ENCODE measurements at regions not wholly inside any gene's neighbourhood (a gene's known extent, or its start where the extent isn't known, plus 50 kb on each side); places are given as distances from the start of the nearest gene placed in this dataset.

DNA sequence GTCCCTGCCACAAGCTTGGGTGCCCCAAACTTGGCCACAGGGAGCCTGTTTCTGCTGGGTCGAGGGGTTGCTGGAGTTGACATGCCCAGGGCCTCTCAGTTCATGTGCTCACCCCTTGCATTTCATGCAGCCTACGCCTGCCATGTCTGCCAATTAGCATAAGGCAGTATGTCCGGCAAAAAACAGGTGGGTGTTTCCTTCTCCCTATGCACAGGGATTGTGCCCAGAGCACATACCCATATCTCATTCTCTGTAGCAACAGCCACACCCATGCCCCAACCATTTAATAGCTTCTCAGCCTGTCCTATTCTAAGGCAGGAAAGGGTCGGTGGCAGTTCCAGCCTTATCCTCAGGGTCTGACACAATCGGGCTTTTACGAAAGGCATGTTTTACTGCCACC, 340.4 kb upstream of the ASIC2 start:
- DNase-seq (ENCODE audit: low read depth in 1 of 2, low spot score in 1 of 2): no peak

DNA sequence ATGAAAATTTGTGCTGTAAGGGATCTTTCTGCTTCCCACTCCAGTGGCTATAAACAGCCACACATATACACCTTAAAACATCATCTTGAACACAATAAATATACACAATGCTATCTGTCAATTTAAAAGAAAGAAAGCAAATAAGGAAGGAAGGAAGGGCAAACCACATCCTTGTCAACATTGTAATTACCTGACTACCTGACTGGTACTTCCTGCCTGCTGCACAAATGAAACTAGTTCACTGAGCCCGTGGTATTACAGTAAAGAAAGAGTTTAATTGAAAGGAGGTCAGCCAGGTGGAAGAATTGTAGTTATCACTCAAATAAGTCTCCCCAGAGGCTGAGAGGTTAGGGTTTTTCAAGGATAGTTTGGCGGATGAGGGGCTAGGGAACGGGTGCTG, 344.4 kb upstream of the ASIC2 start:
- no peak for DNase-seq (ENCODE audit: low read depth in 1 of 2, low spot score in 1 of 2)

DNA sequence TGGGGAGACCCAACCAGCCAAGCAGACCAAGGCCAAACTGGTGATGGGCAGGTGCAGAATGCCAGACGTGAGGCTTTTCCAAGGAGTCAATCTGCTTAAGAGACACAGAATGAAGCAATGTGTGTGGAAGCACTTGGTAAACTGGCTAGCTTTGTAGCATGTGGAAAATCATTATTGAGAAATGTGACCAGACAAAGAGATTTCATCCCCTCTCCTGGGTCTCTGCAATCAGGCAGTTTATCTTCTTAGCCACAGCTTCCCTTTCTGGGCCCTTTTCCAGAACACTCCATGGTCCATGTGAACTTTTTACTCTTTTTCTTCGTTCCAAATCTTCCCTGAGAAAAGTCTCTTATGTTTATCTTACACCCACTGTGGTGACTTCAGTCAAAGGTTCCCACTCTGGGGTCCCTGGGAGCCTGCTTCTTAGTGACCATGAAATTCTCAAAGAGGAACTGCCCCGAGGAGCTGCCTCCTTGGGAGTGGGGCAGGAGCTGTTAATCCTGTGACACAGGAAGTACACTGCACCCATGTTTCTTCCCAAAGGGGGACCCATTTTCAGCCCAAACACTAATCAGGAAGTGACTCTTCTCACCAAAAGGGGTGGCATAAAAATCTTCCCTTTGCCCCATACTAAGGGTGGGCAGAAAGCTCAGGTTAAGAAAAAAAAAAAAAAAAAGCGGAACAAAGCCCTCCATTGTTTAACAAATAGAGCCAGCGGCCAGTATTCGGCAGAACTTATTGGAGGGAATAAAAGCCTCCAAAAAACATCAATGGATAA, 346.2 kb upstream of the ASIC2 start:
- no peak for DNase-seq (ENCODE audit: low read depth in 1 of 2, low spot score in 1 of 2)

DNA sequence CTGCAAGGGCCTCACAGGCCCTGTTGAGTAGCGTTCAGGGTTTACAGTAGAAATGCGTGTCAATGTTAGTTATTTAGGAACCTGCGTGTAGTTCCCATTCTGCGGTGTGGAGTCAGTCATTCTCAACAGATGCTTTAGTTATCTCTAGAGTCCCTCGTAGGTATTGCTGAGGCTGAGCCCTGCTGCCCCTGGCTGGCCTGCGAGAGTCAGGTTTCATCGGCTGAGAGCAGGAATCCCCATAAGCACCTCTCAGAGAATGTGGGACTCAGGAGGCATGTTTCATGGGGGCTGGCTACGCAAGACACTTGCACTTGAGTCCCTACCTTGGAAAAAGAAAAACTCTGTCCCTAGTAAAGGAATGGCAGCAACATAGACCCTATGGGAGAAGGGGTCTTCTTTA, 347.5 kb upstream of the ASIC2 start:
- DNase-seq (ENCODE audit: low read depth in 1 of 2, low spot score in 1 of 2): no peak

DNA sequence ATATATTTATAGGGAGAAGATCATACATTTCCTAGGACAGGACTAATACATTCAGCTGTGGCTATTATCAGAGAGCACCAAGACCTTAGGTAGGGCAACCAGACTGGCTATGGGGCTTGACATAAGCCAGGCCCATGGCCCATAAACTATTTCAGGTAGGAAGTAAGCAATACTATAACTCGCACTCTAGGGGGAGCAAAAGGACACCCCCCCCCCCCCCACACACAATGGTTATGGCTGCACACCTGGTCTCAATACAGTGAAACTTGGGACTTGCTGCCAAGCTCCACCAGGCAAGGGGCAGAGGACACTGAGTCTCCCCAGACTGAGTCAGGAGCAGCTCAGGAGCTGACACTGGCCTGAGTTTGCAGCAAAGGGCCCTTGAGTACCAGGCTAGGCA, 348.9 kb upstream of the ASIC2 start:
- no peak for DNase-seq (ENCODE audit: low read depth in 1 of 2, low spot score in 1 of 2)

DNA sequence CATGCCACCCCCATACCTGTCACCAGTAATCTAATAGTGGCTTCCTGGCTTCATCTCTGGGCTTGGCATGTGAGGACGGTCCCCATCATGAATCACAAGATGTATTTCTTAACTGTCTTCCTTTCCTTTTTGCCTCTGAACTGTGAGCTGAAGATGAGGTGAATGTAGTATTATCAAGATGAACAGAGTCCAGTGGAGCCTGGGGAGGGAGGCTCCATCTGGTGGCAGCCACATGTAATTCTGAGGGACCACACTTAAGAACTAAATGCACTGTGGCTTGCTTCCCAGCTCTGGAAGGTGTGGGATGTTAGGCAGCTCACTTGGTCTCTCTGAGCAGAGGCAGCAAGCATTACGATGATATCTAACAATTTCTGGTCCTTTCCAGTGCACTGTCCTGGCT, 354.9 kb upstream of the ASIC2 start:
- DNase-seq (ENCODE audit: low read depth in 1 of 2, low spot score in 1 of 2): no peak

DNA sequence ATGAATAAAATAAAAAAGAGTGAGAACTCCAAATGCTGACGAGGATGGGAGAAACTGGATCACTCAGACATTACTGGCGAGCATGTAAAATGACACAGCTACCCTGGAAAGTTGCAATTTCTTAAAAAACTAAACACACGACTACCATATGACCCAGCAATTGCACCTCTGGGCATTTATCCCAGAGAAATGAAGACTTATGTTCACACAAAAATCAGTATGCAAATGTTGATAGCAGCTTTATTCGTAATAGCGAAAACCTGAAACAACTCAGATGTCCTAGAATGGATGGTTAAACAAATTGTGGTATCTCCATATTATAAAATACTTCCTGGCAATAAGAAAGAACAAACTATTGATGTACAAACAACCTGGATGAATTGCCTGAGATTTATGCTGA, 357.2 kb upstream of the ASIC2 start:
- no peak for DNase-seq (ENCODE audit: low read depth in 1 of 2, low spot score in 1 of 2)

DNA sequence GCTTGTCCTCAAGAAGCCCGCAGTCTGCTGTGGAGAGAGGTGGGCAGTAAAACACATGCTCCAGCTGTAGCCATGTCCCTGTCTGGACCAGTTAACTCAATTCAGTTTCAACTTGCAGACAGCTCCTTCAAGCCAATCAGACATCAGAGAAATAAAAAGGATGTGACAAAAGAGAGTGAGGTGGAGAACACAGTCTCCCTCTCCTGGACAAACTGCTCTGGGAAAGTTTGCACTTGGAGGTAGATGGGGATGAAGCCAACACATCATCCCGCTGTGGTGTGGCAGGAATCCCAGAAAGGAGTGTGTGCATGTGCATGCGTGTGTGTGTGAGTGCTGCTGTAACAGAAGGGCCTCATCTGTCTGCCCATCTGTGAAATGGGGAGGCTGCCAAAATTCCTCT, 358.6 kb upstream of the ASIC2 start:
- DNase-seq (ENCODE audit: low read depth in 1 of 2, low spot score in 1 of 2): no peak

DNA sequence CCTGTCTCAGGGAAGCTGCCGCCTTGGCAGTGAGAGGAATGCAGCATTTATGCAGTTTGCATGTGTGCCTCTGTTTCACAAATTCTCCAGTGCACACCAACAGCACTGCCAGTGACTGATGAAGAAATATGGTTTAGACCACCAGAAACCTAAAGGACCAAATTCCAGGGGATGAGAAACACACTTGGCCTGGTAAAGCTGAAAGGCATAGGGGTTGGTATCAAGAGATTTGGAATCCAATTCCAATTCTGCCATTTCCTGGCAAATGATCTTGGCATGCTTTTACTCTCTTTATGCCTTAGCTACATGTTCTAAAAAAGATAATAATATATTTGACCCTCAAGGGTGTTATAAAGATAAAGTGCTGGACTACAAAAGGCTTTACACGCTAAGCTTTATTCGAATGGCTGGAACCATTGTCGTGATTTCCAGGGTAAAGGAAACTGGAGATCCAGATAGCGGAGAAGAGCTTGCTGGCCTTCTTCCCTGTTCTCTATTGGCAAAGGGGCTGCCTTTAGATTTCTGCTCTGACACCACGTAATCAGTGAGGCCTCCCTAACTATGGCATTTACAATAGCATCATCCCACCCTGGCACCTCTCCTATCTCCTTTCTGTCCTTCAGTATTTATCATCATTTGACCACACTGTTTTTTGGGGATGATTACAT, 359.8 kb upstream of the ASIC2 start:
- no peak for DNase-seq (ENCODE audit: low read depth in 1 of 2, low spot score in 1 of 2)

DNA sequence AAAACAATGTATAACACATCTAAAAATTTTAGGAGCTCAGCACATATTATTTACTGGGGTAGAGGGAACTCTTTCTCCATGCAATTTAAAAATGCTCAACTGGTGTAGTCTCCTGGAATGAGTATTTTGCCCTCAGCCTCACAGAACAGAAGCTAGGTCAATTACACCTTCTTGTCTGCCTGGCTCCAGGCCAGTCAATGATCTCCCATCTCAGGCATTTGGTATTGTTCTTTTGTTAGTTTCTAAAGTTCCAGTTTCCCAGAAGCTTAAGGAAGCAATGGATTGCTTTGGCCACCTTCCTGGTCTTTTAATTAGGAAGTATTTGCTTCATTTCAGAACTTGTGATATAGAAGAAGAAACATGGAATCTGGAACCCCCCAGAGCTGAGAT, 360.3 kb upstream of the ASIC2 start:
- no peak for DNase-seq (ENCODE audit: low read depth in 1 of 2, low spot score in 1 of 2)

DNA sequence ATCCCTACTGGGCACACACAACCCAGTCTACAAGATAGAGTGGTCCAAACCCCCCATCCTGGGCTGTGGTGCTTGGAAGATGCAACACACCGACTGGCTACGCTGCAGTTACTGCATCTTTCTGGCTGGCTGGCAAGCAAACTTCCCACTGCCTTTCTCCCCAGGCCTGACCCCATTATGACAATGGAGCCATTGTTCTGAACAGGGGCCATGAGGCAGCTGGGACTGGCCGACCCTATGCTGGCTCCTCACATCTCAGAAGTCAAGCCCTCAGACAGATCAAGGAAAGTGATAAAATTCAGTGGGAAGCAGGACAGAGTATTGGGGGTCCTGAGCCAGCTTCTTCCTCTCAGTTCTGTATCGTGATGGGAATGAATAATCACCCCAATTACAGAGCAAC, 364.1 kb upstream of the ASIC2 start:
- no peak for DNase-seq (ENCODE audit: low read depth in 1 of 2, low spot score in 1 of 2)

DNA sequence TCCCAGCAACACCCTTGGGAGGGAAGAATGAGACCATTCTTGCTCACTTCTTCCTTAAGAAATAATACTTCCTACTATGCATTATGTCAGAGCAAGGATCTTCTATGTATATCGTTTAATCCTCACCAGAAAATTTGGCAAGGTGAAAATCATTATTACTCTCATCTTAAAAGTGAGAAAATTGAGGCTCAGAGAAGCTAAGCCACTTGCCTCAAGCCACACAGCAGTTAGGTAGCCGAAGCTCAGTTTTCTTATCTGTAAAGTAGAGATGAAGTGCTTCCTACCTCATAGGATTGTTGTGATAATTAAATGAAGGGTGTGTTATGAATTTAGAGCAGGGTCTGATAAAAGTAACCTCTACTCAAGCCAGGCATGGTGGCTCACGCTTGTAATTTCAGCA, 368.9 kb upstream of the ASIC2 start:
- DNase-seq (ENCODE audit: low read depth in 1 of 2, low spot score in 1 of 2): no peak

DNA sequence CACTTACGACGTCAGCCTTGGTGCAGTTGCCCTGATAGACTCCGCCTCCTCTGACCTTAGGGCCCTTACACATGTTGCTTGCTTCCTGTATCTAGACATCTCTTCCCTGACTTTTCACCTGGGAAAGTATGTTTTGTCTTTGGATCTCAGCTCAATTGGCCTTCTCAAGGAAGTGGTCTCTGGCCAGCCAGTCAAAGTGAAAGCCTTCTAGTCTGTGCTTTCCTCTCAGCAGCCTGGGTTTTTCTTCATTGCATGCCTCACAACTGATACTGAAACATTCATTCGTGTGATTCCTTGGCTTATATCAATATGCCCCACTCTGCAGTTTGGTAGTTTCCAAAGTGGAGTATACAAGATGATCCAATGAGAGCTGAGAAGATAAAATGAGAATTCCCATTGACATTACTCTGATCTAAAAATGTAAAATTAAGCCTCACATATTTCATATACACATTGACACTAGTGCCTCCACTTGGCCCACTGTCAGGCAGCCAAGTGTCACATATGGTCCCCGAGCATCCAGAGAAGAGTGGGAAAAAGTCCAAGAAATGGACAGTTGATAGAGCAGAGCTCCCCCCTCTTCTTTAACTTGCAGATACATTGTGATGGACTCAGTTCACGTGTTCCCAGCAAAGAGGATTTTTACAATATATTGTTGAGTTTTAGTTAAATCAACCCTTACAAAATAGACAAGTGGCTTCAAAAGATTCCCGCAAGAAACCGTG, 371.2 kb upstream of the ASIC2 start:
- DNase-seq (ENCODE audit: low read depth in 1 of 2, low spot score in 1 of 2): no peak

DNA sequence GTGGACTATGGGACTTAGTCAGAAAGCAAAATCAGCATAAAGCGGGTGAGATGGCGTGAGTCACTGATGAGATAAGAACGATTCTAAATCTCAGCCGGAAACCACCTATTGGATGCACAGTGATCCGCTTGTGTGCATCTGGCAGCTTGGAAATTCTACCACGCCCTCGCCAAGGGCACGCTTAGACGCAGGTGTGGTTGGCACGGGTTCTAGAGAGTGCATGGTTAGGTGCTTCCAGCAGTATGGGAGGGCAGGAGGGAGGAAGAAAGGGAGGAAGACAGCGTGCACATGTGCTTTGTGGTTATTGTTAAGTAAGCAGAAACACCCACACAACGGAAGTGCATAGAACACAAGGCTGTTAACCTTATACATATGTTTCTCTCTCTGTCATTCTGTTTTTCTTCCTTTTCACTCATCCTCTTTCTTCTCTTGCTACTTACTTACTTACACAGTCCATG, 374.0 kb upstream of the ASIC2 start:
- DNase-seq (ENCODE audit: low read depth in 1 of 2, low spot score in 1 of 2): peak; percentile 1 to 8

DNA sequence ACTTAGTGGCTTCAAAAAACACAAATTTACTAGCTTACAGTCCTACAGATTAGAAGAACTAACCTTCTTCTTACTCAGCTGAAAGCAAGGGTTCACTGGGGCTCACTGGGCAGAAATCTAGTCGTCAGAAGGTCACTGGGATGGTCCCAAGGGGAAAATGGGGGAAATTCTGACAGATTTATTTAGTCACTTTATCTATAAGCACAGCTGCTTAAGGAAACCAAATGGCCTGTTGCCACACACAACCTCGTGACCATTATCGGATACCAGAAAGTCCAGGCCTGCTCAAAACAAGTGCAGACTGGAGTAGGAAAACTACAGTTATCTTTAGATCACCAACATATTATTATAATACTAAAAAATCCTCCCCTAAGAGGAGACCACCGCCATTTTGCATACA, 374.6 kb upstream of the ASIC2 start:
- no peak for DNase-seq (ENCODE audit: low read depth in 1 of 2, low spot score in 1 of 2)

DNA sequence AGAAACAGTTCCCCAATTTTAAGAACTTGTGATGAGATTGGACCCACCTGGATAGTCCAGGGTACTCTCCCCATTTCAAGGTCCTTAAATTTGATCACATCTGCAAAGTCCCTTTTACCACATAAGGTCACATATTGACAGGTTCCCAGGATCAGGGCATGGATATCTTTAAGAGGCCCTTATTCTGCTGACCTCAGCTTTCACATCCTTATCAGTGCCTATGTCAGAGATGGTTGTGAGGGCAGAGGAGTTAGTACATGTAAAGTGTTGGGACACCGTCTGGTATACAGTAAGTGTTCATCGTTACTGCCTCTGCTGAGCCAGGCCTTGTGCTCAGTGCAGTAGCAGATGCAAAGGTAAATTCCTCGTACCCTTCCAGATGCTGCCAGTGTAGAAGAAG, 375.4 kb upstream of the ASIC2 start:
- DNase-seq (ENCODE audit: low read depth in 1 of 2, low spot score in 1 of 2): no peak

DNA sequence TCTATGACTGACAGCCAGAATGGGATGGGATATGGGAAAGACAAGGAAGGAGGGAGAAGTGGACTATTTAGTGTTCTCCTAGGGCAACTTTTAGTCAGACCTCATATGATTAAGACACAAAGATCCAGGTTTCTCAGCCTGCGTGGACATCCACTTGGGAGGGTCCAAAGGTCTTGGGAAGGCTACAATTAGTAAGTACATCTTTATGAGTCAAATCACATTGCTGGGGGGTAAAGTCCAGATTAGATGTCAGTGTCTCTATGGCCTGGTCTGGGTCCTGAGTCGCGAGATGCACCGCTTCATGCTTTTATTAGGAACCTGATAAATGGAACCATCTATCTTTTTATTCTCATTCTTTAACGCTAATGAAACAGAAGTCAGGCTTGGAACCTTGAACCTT, 378.4 kb upstream of the ASIC2 start:
- DNase-seq (ENCODE audit: low read depth in 1 of 2, low spot score in 1 of 2): no peak

DNA sequence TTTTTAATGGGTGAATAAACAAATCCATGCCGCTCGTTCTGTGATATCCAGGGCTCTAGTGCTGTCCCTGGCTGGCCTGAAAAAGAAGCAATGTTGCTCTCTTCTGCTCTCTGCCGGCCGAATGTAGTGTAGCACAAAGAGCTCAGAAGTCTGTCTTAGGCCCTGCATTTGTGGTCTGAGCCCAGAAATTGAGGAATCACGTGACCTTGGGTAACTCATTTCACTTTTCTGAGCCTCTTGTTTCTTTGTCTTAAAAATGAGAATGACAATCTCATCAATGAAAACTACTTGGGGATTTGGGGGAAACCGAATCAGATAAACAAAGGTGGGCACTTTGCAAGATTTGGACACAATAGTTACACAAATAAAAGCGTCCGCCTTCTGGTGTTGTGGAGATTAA, 381.6 kb upstream of the ASIC2 start:
- peak in 1 of 2 donors; percentile 40 for DNase-seq (ENCODE audit: low read depth in 1 of 2, low spot score in 1 of 2)

DNA sequence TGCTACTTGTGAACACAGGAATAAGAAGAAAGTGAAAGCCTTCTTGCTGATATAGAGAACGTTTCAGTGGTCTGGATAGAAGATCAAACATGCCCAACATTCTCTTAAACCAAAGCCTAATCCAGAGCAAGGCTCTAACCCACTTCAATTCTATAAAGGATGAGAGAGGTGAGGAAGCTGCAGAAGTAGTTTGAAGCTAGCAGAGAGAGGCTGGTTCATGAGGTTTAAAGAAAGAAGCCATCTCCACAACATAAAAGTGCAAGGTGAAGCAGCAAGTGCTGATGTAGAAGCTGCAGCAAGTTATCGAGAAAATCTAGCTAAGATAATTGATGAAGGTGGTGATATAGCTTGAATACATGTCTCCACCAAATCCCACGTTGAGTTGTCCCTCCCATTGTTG, 383.3 kb upstream of the ASIC2 start:
- no peak for DNase-seq (ENCODE audit: low read depth in 1 of 2, low spot score in 1 of 2)

DNA sequence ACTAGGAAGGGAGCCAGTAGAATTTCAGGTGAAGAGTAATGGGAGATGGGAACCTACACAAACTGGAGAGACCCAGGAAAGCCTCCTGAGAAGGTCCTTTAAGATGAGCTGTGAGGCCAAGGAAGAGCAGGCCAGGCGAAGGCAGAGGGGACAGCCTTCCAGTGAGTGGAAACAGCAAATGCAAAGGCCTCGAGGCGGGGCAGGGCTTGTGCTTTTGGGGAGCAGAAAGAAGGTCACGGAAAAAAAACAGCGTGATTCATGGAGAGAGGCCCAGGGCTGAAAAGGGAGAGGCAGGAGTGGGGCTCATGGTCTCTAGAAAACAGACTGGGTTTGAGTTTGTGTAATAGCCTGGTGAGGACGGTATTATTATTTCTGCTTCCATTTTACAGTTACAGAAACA, 386.5 kb upstream of the ASIC2 start:
- DNase-seq (ENCODE audit: low read depth in 1 of 2, low spot score in 1 of 2): no peak

DNA sequence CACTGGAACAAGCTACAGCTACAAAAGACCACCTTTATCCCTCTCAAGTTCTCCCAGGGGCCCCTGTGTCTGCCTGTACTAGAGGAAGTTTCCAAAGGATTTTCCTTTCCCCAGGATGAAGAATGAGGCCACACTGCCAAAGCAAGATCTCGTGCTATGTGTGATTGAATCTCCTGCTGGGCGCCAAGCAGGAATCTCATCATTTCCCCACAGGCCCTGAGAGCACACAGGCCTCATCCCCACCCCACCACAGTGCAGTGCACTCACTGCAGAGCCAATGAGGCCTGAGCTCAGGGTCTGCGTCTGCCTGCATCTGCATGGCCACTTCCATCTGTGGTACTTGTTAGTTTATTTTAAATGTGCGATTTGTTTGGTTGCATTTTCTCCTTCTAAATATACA, 387.4 kb upstream of the ASIC2 start:
- DNase-seq (ENCODE audit: low read depth in 1 of 2, low spot score in 1 of 2): no peak

DNA sequence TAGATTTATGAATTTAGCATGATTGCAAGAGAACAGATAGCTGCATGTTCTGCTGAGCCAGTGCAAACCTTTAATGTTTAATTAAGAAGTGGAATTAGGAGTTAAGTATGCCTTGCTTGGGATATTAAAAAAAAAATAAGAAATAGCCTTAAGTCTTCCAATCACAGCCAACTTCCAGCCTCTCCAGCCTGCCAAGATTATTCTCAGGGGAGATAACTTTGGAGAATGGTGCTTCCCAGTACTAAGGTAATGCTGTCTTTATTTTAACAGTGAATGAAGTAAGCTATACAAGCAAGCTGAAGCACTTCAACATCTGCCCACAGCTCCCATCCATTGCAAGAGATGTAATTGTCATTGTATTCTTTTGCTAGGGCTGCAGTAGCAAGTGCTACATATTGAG, 389.5 kb upstream of the ASIC2 start:
- no peak for DNase-seq (ENCODE audit: low read depth in 1 of 2, low spot score in 1 of 2)

Data from activated CD4-positive, alpha-beta T cell treated with anti-CD3 and anti-CD28 coated beads, Interleukin-2, amount 50 U/mL, for 24 hours (primary cell).